Brain microvascular endothelial cell (primary cell): ENCODE measurements at regions not wholly inside any gene's neighbourhood (a gene's known extent, or its start where the extent isn't known, plus 50 kb on each side); places are given as distances from the start of the nearest gene placed in this dataset.

ENCODE experiments used
- DNase-seq: peaks from one replicate; pipeline ENCODE4 v3.0.0-alpha.2; 2020
- H3K27ac ChIP-seq: fragments of 250-450 bp; sonication (Bioruptor Pico); 2 replicates; pipeline ENCODE4 v1.5.1; 2020; ENCODE audit warnings: mild to moderate bottlenecking, moderate library complexity
- H3K27me3 ChIP-seq: fragments of 250-450 bp; sonication (Bioruptor Pico); replicated peaks from 2 replicates; pipeline ENCODE4 v1.5.1; 2020; ENCODE audit warnings: mild to moderate bottlenecking
- H3K36me3 ChIP-seq: fragments of 250-450 bp; sonication (Bioruptor Pico); replicated peaks from 2 replicates; pipeline ENCODE4 v1.5.1; 2020; ENCODE audit warnings: mild to moderate bottlenecking
- H3K4me3 ChIP-seq: 2 replicates; pipeline ENCODE4 v1.5.1; 2011; ENCODE audit warnings: low read depth, mild to moderate bottlenecking, control low read depth, low read length, moderate library complexity
- CTCF ChIP-seq: IDR thresholded peaks from 2 replicates; pipeline ENCODE4 v1.5.1; 2011; ENCODE audit warnings: low read depth, mild to moderate bottlenecking, moderate library complexity, low read length, control low read depth, inconsistent platforms; ENCODE audit errors: missing control alignments
- in situ Hi-C: cut with HindIII; loops from 2 replicates; pipeline ENCODE4 v1.10.0; 2017; ENCODE audit warnings: low sequenced_read_pairs, low pct_ligation_motif_present

GRCh38 chr14:84234281-84234680 lies 1295.7 kb upstream of the FLRT2 start:
- in situ Hi-C loops = no loop called here
- Histone ChIP-seq H3K27ac (no peak overlapping the region), H3K36me3 (no peaks in the 10 kb centered on the region), H3K27me3 (no peaks in the 10 kb centered on the region), H3K4me3 (no peak overlapping the region)
- no peak for TF ChIP-seq CTCF
- no peak for DNase-seq

- in situ Hi-C loops = no loop called here
- no peak for DNase-seq
- H3K27ac ChIP-seq = no peak overlapping the region
- H3K27me3 ChIP-seq = no peaks in the 10 kb centered on the region
- TF ChIP-seq CTCF = no peak
- no peaks in the 10 kb centered on the region for H3K36me3 ChIP-seq
- H3K4me3 ChIP-seq = no peak overlapping the region
Observed at GRCh38 chr14:84236290-84236689, 1293.7 kb upstream of the FLRT2 start.

GRCh38 chr14:84237881-84238280 lies 1292.1 kb upstream of the FLRT2 start:
- TF ChIP-seq CTCF = no peak
- H3K27me3 ChIP-seq = no peaks in the 10 kb centered on the region
- no peak overlapping the region for H3K27ac ChIP-seq
- H3K36me3 ChIP-seq = no peaks in the 10 kb centered on the region
- H3K4me3 ChIP-seq = no peak overlapping the region
- no peak for DNase-seq
- in situ Hi-C loops = no loop called here

- in situ Hi-C loops = no loop called here
- H3K36me3 ChIP-seq = no peaks in the 10 kb centered on the region
- TF ChIP-seq CTCF = no peak
- DNase-seq = no peak
- H3K27ac ChIP-seq = no peak overlapping the region
- no peaks in the 10 kb centered on the region for H3K27me3 ChIP-seq
- no peak overlapping the region for H3K4me3 ChIP-seq
Observed at GRCh38 chr14:84247693-84248092, 1282.3 kb upstream of the FLRT2 start.

GRCh38 chr14:84250893-84251292 lies 1279.1 kb upstream of the FLRT2 start:
- DNase-seq = no peak
- no peak for TF ChIP-seq CTCF
- H3K27me3 ChIP-seq = no peaks in the 10 kb centered on the region
- H3K27ac ChIP-seq = no peak overlapping the region
- no peaks in the 10 kb centered on the region for H3K36me3 ChIP-seq
- in situ Hi-C loops = no loop called here
- no peak overlapping the region for H3K4me3 ChIP-seq

- no peaks in the 10 kb centered on the region for H3K27me3 ChIP-seq
- no peaks in the 10 kb centered on the region for H3K36me3 ChIP-seq
- DNase-seq = no peak
- in situ Hi-C loops = no loop called here
- no peak for TF ChIP-seq CTCF
- H3K4me3 ChIP-seq = no peak overlapping the region
- no peak overlapping the region for H3K27ac ChIP-seq
Observed at GRCh38 chr14:84251411-84252115, 1278.4 kb upstream of the FLRT2 start.
